ENCODE measurements at regions not wholly inside any gene's neighbourhood (a gene's known extent, or its start where the extent isn't known, plus 50 kb on each side); places are given as distances from the start of the nearest gene placed in this dataset.

DNA sequence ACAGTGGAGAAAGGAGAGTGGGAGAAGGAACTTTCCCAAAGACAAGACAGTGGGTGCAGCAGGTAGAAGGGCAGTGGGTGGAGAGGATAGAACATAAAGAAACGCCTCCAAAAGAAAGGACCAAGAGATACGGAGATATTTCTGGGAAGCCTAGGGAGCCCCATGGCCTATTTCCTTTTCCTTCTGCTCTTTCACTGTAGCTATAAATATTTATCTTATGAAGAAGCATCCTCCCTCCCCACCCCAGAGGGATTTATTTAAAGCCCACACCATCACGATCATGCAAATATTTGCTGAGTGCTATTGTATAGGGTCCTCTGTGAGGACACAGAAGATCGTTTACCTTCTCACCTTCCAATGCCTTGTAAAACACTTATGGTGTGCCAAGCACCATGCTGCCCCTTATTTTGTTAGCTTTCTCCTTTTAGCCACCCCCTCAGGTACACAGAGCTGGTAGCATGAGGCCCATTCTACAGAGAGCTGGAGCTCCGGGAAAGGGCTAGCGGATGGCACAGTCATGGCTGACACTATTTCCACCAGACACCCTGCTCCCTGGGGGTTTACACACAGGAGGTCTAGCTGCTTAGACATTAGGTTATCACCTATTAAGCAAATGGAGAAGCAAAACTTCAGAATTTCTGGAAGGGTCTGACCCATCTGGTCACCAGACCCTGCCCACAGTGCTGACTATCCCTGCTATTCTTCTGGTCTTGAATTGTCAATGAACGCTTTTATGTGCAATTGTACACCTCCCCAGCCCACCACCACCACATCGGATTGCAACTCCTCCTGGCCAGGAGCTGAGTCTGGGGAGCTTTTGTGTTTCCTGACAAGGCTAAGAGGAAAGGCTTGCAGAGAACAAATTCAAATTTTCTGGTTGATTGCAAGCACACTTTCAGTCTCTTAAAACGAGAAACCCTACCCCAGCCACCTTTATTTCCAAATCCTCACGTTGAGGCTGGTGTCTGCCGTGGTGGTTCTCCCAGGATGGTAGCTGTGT, 91.8 kb upstream of the KLF7 start:
- no peak for DNase-seq

DNA sequence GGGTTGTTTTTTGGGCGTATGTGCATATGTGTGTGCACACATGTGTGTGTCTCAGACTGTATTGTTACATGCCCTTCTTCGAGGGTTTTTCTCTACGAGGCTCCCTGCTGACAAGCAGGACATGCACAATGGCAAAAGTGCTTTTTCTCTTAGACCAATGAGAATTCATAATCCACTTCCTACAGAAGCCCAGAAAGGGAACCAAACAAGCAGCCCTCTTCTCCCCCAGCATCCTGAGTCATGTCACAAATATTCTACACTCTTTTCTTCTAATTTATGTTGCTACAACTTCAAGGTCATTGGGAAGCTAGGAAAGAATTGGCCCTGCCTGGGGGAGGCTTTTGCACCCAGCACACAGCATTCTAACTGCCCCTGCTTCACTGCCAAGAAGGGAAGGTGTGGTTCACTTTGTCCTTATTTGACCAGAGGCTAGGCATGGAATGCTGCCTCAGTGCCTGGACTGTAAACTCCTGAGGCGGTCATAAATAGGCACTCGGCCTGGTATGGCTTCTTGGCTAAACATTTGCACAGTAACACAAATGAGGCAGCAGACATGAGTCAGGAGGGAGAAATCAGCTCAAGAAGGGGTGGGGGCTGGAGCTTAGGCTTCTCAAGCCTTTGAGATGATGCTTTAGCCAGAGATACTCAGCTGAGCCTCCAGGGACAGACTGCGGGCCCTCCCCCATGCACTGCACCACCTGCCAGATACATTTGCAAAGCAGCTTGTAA, 92.7 kb upstream of the KLF7 start:
- DNase-seq, result no peak

DNA sequence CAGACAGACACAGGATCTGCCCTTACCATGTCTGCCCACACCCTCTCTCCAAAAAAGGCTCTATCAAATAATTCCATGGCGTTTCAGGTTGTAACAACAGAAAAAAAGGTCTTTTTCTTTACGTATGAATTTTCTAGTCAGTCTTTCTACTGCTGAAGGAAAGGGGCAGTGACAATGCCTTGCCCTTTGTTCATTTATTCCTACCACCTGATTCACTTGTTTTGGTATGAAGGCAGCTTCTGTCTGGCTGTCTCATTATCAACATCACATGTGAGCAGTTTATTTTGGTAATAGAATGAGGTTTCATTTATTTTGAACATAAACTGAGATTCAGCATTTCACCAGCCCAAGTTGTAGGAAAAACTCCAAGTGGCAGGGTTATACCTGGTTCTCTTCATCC, 94.3 kb upstream of the KLF7 start:
- no peak for DNase-seq

GRCh38 chr2:207260947-207261346, 95.2 kb upstream of the KLF7 start:
- no peak for DNase-seq

GRCh38 chr2:207264310-207264709, 98.6 kb upstream of the KLF7 start:
- no peak for DNase-seq

- no peak for DNase-seq
Measured at GRCh38 chr2:207265332-207265731, 99.6 kb upstream of the KLF7 start.

- no peak for DNase-seq
Measured at GRCh38 chr2:207265869-207266268, 100.1 kb upstream of the KLF7 start.

- no peak for DNase-seq
Measured at GRCh38 chr2:207266648-207267047, 100.9 kb upstream of the KLF7 start.

- no peak for DNase-seq
Measured at GRCh38 chr2:207269038-207269437, 103.3 kb upstream of the KLF7 start.

- no peak for DNase-seq
Measured at GRCh38 chr2:207274530-207275189, 108.9 kb upstream of the KLF7 start.

- DNase-seq, result no peak
Measured at GRCh38 chr2:207275779-207276178, 110.0 kb upstream of the KLF7 start.

GRCh38 chr2:207276248-207276647, 110.5 kb upstream of the KLF7 start:
- DNase-seq, result no peak

DNA sequence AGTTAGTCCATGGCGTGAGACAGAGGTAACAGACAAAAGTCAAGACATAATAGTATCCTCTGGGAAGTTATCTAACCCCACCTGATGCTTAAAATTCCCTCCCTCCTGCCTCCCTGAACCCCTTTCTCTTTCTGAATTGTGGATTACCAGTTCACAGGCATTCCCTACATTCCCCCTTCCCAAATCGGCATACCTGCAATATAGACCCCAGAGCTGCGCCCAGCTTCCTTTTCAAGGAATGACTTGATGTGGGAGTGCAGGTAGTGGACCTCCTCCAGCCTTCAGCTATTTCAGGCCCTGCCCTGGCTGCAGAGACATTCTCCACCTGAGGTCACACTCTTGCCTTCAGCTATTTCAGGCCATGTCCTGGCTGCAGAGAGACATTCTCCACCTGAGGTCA, 111.1 kb upstream of the KLF7 start:
- DNase-seq, result no peak

DNA sequence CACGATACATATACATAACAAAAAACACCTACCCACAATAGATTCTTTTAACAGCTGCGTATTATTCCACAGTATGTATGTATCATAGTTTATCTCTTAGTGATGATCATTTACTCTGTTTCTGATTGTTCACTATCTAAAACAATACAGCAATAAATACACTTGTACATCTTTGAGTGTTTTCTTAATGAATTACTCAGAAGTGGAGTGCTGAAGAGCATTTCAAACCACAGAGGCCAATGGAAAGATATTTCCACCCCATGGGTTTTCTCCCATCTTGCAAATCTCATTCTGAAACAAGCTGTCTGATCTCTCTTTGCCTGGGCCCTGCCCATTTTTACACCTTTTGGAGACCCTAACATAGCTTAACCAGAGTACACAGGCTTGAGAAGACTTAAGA, 113.8 kb upstream of the KLF7 start:
- no peak for DNase-seq

GRCh38 chr2:207281436-207281835, 115.7 kb upstream of the KLF7 start:
- DNase-seq, result no peak

GRCh38 chr2:207282916-207283315, 117.2 kb upstream of the KLF7 start:
- DNase-seq, result no peak

DNA sequence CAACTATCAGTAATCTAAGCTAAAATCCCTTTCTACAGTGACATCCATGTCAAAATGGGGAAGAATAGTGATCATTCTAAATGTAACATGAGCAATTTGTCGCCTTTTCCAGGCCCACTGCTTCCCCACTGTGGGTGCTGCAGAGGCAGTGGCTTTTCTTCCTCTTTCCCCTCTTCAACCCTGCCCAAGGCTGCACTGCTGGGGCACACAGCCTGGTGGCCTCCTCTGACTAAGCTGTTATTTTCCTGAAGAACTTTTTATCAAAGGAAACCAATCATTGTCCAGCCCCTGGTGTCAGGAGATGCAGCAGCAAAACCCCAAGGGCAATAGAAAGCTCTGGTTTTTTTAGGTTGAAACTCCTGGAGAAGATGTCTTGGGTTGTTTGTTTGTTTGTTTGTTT, 117.6 kb upstream of the KLF7 start:
- DNase-seq, result no peak

- DNase-seq, result no peak
Measured at GRCh38 chr2:207284556-207285472, 119.1 kb upstream of the KLF7 start.

GRCh38 chr2:207285473-207285815, 119.7 kb upstream of the KLF7 start:
- no peak for DNase-seq

DNA sequence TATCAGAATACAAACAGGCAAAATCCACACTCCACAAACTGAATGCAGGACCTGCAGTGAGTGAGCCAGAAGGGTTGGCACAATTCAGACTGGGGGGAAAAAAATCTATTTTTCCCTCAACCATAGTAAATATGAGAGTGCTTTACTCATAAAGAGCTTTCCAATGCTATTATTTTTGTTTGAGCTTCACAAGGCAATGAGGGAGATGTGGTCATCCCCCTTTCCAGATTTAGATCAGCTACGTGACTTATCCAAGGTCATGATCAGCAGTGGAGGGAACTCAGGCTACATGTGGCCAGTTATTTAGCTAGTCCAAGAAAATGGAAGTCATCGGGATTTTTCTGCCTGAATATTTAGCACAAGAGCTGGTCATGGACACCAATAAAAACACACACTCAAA, 120.4 kb upstream of the KLF7 start:
- no peak for DNase-seq

DNA sequence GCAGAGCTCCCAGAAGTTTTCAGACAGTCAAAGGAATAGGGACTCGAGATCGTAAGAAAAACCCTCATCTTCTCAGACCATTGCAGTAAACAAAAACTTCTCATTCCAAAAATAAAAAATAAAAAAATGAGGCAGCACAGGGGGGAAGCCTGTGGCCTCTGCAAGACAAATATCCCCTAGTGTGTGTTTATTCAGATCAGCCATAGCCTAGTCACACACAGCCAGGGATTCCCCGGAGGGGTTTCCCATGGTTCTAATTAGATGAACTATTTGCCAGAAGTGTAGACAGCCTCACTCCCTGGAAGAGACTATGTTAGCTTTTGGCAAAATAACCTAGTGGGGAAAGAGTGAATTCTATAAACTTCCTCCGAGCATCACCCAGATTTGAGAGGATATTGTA, 122.9 kb upstream of the KLF7 start:
- DNase-seq, result no peak

DNA sequence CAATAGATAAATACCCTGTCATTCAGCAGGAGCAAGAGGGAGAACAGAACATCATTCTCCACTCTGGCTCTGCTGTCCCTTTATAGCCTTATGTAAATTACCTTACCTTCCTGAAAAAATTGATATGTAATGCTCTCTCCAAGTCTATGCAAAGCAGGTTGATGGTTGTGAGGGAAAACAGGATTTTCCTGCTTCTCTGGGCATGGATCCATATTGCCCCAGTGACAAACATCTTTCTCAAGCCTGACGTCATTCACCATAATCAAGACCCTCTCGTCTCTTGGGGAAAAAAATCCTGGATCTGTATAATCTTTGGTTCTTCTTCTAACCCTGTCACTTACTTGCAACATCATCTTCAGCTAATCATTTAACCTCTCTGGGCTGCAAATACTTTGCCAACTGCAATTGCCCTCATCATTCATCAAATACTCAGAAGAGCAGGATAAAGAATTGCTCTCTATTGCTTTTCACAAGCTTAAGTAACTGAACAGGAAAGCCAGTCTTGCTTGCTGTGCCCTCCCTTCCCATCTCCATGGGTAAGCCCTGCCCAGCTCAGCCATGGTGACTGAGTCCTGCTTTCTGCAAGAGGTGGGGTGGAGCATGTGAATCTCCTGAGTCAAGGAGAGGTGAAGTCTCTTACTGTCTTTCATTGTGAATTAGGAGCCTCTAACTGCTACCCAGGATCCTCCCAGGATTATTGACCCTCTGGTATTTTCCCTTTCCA, 123.7 kb upstream of the KLF7 start:
- DNase-seq, result no peak

All from activated CD4-positive, alpha-beta T cell treated with anti-CD3 and anti-CD28 coated beads, Interleukin-2, amount 50 U/mL, for 4 hours (primary cell).